GM12872 (cell line): ENCODE measurements at regions not wholly inside any gene's neighbourhood (a gene's known extent, or its start where the extent isn't known, plus 50 kb on each side); places are given as distances from the start of the nearest gene placed in this dataset.

ENCODE experiments used
- CTCF ChIP-seq: IDR thresholded peaks from 3 replicates; pipeline ENCODE4 v1.5.1; 2011; ENCODE audit warnings: low read depth, mild to moderate bottlenecking, low read length, moderate library complexity; ENCODE audit not compliant: insufficient read depth

DNA sequence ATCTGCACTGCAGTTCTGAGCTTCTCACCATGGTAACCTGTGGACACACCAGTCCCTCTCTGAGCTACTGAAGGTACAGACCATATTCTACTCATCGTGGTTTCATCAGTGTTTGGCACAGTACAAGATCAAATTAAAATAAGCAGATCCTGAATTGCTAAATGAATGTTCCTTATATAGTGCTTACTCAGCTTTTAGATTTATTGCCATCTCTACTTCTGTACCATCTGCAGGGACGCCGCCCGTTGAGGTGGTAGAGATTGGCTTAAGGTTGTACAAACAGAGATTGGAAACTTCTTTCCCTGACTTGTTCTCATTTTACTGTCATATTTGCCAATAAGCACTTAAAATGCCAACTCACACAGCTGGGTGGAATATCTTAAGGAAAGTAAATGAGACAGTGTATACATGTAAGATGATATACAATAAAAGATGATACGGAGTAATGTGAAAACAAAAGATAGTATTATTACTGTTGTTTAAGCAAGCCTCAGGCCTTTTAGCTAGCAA lies 223.4 kb upstream of the FOXQ1 start:
- TF ChIP-seq CTCF: no peak

DNA sequence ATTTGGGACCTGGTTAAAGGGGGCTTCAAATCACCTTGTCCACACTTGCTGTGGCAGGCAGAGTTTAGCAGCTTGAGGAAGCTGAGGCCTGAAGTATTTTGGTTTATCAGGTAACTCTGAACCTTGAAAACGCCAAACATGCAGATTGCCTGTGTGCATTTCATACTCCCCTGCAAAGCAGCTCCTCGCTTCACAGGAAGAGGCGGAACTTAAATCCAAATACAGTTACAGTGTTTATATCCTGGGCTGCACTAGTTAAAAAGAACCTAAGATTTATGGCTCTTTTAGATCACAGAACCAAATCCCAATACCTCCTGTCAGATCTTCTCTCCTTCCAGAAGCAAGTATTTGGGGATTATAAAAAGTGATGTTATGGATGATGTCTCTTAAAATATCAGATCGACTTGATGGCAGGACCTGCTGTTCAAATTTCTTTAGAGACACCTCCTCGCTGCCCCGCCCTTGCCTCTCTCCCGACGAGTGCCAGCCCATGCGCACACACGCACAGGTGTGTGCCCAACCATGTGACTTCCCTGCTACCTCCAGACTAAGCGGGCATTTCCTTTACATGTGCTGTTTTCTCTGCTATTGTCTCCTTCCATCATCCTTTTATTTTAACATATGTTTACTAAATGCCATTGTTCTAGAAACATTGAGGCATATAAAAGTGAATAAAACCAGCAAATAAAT lies 224.6 kb upstream of the FOXQ1 start:
- no peak for TF ChIP-seq CTCF

- TF ChIP-seq CTCF: no peak
Measured at GRCh38 chr6:1086446-1087153, 225.3 kb upstream of the FOXQ1 start.

DNA sequence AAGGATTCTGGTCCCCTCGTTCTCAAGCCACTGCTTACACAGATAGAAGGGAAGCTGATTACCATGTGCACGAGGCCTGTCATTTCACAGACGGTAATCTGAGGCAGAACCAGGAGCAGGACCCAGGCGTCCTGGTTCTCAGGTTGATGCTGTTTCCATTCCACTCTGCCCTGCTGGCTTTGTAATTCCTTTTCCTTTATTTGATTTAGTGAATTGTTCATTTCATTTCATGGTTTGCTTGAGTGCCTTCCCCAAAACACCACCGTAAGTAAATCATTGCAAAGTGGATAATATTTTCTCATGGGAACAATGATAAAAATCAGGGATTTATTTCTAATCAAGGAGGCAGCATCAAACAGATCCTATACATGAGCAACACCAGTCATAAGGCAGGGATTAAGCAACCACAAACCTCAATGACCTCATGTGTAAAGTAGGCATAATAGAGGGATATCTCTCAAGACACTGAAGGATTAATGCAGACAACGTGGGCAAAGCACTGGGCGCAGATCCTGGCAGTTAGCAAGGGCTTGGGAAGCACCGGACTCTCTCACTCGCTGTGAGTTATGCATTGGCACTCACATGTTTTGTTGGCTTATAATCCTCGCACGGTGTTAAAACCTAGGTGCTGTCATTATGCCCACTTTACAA lies 229.5 kb upstream of the FOXQ1 start:
- no peak for TF ChIP-seq CTCF

GRCh38 chr6:1081551-1082284 lies 230.2 kb upstream of the FOXQ1 start:
- no peak for TF ChIP-seq CTCF

DNA sequence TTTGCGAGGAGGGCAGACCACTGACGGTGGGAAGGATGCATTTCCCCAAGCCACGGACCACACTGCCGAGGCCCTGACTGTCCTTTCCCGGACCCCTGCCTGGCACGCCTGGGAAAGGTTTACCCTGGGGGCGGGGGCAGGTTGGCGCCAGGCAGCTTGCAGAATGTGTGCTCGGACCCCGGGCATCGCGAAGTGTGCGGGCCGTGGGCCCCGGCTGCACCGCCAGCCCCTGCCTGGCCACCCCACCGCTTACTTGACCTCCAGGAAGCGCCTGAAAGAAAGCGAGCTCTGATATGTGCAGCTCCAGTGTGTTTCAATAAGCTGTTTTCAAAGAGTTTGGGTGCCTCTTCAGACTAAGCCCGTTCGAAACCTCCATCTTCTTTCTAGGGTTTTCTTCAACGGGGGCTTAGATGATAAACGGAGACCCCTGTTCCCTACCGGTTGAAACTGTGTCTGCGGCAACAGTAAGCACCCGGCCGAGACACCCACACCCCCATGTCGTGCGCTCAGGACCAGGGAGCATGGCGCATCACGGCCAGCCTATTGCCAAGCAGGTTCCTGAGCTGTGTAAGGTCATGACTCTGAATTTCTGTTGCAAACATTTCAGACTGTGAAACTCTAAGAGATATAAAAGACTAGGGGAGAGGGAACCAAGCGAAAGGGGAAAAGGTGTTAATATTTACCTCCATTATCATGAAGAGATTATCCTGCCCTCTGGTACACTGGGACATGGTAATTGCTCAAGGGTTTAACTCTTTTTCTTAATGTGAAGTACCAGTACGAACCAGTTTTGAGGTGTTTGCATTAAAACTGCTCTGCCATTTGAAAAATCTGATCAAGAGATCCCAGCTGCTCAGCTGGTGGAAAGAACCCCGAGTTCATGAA lies 231.2 kb upstream of the FOXQ1 start:
- TF ChIP-seq CTCF: no peak
